Mammary epithelial cell (primary cell): ENCODE measurements at regions not wholly inside any gene's neighbourhood (a gene's known extent, or its start where the extent isn't known, plus 50 kb on each side); places are given as distances from the start of the nearest gene placed in this dataset.

ENCODE experiments used
- CTCF ChIP-seq, 2 donors: IDR thresholded peaks in 1 of 2; conservative IDR thresholded peaks in 1 of 2; 2 replicates each; pipeline ENCODE4 v1.5.1; 2011 to 2012; ENCODE audit warnings: inconsistent platforms in 2 of 2, low read length in 2 of 2, mild to moderate bottlenecking in 2 of 2, control low read depth in 1 of 2, low read depth in 1 of 2; ENCODE audit not compliant: insufficient read depth in 1 of 2; ENCODE audit errors: extremely low read depth in 1 of 2
- EZH2 ChIP-seq: IDR thresholded peaks from 2 replicates; pipeline ENCODE4 v1.6.1; 2012; ENCODE audit warnings: low read length, inconsistent platforms, borderline replicate concordance

- TF ChIP-seq CTCF (conservative IDR thresholded peaks at IDR 0.05 in 1 of 2, IDR thresholded peaks at IDR 0.05 in 1 of 2; ENCODE audit: extremely low read depth in 1 of 2, insufficient read depth in 1 of 2, low read depth in 1 of 2, low read length in 2 of 2) (no peak), EZH2 (no peak)
Measured at GRCh38 chr4:178174756-178175155, 732.5 kb upstream of the AGA start.
